Heart left ventricle (tissue), 13 donors: ENCODE measurements at regions not wholly inside any gene's neighbourhood (a gene's known extent, or its start where the extent isn't known, plus 50 kb on each side); places are given as distances from the start of the nearest gene placed in this dataset.

ENCODE experiments used
- POLR2A ChIP-seq, 2 donors: fragments of 450-650 bp; IDR thresholded peaks; one replicate each; pipeline ENCODE4 v1.6.1; 2017; ENCODE audit warnings: antibody characterized with exemption in 2 of 2, mild to moderate bottlenecking in 2 of 2, moderate library complexity in 2 of 2
- TF ChIP-seq, protein P1 (sequence below), 12 donors: fragments of 200-600 bp; sonication (generic) in 4 of 12; IDR thresholded peaks; one replicate each; pipeline versions ENCODE4 v1.5.0 to v1.8.0; 2018 to 2022; ENCODE audit warnings: antibody characterized with exemption in 12 of 12, mild to moderate bottlenecking in 5 of 12
- donor health status: ischemic (EF 13 %, LVEDD 7.1; RV severe dilation, severe dysfunction).
- donor health status: DM: no; HTN: yes; CAD: no.
- donor health status: DM: no; HTN: no; CAD: no.
- donor health status: ischemic (EF 25% LVEDD 6.9; RV normal size, moderate dysfunction).
- donor health status: ischemic (EF 25% LVEDD 5.7; RV mildly dilated, moderate dysfunction).
- donor health status: ischemic (EF 35%, LVEDD 5.7; RV mildly dilated, moderate dysfunction).
- donor health status: nonischemic (EF 11% LVEDD 7.7; RV severe dilation, severe dysfunction).
- donor health status: DM: yes; HTN: yes; CAD: no.
- donor health status: PGD.
- donor health status: ischemic (EF 29% LVEDD 5.4; RV normal size, mild dysfunction).
- donor health status: nonischemic (EF 23%, LVEDD 6.1; RV moderate dilation, normal function).

DNA sequence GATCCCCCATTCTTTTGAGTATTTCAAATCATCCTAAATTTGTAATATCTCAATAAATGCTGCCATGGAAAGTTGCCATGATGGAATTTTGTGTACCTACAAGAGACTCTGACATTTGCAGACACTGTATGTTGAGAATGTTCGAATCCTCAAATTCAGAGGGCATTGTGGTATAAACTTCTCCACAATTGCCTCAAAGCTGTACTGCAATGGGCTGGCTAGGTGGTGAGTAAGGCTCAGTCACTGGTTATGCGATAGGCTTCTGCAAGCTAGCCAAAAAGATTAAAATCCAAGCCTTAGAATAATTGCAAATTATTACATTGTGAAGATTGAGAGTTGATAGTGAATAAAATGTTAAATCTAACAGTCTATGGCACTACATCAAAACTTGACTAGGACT, 130.2 kb upstream of the CEP162 start:
- TF ChIP-seq, protein P1, sequence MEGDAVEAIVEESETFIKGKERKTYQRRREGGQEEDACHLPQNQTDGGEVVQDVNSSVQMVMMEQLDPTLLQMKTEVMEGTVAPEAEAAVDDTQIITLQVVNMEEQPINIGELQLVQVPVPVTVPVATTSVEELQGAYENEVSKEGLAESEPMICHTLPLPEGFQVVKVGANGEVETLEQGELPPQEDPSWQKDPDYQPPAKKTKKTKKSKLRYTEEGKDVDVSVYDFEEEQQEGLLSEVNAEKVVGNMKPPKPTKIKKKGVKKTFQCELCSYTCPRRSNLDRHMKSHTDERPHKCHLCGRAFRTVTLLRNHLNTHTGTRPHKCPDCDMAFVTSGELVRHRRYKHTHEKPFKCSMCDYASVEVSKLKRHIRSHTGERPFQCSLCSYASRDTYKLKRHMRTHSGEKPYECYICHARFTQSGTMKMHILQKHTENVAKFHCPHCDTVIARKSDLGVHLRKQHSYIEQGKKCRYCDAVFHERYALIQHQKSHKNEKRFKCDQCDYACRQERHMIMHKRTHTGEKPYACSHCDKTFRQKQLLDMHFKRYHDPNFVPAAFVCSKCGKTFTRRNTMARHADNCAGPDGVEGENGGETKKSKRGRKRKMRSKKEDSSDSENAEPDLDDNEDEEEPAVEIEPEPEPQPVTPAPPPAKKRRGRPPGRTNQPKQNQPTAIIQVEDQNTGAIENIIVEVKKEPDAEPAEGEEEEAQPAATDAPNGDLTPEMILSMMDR (IDR thresholded peaks at IDR 0.05): no peak
- TF ChIP-seq POLR2A (IDR thresholded peaks at IDR 0.05): no peak
